ENCODE measurements at regions not wholly inside any gene's neighbourhood (a gene's known extent, or its start where the extent isn't known, plus 50 kb on each side); places are given as distances from the start of the nearest gene placed in this dataset.
"Not testable (repeated sequence)": the region's sequence is repeated elsewhere in the genome, so short reads cannot be mapped to it uniquely, and the experiment has no call there.

DNA sequence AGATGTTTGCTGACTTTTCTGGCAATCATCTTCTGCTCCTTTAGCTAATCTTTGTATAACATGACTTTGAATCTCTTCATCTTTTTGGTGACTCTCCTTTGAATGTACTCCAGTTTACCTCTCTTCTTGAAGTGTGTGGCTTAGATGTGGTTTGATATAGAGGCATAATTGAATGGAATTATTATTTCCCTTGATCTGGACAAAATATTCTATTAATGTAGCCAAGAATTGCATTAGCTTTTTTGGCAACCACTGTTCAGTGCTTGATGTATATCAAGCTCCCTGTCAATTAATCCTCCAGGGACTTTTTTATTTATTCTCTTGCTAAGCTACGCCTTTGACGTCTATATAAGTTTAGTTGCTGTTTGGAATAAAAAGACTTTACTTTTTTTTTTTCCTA is 490.8 kb downstream of the PCDH20 start:
- no peak for DNase-seq (ENCODE audit: low spot score)

DNA sequence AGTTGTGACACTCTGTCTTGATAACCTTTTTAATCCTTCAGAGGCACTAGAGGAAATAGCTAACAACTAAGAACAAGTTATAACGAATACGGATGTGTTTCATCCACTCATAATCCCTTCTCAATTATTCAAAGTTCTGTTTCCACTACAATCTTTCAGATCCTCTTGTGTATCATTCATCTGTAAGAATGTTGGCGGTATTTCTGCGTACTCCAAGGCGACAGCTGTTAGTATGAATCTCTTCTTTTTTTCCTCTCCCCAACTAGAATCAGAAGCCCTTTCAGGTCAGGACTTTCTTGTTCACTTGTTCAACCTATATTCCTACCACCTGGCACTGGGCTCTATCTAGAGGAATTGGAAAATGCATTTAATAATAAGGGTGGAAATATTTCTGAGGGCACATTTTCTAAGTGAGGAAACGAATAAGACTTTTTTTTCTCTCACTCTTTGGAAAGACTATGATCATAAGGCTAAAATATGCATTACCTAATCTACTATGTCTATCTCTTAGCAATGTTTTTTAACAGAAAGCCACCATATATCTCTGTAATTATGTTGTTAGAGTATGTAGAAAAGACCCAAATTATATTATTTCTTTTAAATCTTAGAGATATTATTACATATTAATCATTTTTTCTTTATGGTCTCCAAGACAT is 492.9 kb downstream of the PCDH20 start:
- DNase-seq (ENCODE audit: low spot score), result no peak

DNA sequence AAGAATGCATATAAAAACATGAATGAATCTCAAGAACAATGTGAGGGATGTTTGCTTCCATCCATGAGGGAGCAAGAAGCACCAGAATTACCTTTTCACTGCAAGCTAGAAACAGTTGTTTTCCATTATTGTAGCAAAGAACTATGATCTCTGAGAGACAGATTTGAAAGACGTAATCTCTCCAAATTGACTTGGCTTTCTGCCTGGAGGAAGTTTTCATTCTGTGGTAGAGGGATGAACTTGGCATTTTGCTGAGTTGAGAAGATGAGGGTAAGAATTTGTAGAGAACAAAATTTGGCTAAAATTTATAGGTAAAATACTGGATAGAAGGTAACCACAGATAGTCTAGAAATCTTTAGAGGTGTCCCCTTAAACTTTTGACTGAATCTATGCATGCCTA is 496.8 kb downstream of the TDRD3 start:
- DNase-seq (ENCODE audit: low spot score), result no peak

DNA sequence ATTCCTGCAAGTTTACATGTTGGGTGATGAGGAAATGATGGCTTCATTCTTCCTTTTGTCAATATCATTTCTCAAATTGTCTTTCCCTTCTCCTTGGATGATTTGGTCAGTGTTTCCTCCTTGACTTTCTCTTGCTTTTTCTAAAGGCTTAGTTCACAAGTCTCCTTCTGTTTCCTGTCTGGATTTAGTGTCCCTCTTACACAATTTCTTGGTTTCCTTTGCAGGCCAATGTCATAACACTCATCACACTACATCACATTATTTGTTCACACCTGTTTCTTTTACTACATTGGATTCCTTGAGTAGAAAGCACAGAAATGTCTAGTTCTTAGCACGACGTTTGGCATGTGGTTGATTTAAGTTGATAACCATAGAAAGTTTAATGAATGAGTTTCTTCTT is 490.7 kb downstream of the TDRD3 start:
- DNase-seq (ENCODE audit: low spot score), result no peak

DNA sequence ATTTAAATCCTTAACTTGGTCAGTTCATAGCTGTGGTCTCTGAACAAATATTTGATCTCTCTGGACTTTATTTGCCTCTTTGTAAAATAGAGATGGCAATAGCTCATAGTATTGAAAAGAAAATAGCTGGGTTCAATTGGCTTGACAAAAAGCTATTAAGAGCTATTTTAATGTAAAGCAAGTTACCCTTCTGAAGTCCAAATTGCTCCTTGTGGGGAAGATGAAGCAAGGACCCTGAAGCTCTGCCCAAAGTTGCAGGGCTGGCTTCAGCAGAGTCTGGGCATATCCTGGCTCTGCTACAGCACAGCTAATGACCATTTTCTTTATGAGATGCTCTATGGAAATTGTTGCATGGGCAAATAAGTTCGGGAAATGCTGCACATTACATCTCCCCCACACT is 484.5 kb downstream of the TDRD3 start:
- DNase-seq (ENCODE audit: low spot score), result no peak

DNA sequence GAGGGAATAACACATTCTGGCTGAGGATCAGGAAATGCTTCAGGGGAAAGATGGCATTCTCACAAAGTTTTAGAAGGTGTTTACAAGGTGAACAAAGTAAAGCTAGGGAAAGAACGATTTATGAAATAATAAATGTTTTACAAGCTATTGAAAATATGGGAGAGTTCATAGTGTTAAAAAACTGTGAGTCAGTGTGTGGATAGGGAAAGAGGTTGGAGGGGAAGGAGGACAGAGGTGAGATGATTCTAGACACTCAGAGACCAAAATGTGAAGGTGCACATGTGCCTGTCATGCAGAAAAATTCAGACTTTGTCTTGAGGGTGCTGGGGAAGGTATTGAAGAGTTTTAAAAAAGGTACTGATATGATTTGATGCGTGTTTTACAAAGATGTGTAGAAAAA is 476.1 kb downstream of the TDRD3 start:
- no peak for DNase-seq (ENCODE audit: low spot score)

DNA sequence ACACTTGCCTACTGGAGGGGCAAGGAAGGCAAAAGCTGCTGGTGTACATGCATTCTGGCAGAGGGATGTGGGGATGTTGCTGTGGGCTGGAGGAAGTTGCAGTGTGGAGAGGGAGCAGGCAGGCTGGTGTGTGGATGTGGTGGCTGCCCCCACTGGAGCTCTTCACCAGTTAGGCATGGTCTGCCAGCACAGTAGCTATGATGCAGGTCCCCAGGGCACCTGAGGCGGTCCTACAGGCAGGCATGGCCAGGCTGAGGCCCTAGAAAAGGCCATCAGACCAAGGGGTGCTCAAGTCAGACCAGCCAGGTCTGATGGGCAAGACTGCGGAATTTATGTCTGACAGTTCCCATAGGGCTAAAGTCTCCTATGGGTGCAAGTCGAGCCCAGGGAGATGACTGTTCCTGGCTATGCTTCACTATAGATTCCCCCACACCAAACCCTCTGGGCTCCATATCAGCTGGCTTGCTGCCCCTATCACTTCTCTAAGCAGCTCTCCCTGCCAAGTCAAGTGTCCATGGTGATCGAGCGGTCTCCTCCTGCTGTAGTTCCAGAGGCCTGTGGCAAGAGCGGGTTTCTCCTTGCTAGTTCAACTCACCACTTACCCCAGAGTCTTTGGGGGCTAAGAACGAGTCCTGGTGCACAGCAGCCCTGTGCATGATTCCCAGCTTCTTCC is 473.1 kb downstream of the TDRD3 start:
- DNase-seq (ENCODE audit: low spot score), result no peak

DNA sequence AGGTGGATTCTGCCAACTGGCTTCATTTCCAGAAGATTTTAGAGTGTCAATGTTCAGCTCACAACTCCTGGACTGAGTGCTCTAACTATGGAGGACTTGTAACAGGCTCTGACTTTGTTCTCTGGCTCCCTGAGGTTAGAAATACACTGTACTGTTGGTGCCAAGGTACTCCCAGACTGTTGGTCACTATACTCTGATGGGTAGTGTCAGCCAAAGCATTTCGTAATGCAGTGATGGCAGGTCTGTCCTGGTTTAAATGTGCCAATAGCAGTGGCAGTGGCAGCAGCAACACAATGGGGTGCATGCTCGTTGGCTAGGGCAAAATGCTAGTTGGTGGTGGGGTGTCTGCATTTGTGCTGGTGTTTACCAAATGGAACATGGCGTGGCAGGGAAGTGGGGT is 472.2 kb downstream of the TDRD3 start:
- no peak for DNase-seq (ENCODE audit: low spot score)

DNA sequence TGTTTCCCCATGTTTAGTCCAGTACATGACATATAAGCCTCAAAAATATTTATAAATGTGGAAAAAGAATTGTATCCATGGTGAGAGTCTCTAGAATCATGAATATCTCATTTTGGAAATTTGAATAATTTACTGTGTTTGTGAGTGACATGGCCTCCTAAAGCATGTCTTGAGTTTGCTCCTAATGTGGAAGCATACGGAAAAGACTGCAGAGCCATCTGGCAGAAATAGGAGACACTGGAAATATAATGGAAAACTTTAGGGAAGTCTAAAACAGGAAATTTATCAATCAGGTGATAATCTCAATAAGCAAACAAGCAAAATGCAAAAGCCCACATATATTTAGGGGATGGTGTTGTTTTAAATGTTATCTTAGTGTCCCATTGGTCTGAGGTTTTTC is 465.0 kb downstream of the TDRD3 start:
- no peak for DNase-seq (ENCODE audit: low spot score)

DNA sequence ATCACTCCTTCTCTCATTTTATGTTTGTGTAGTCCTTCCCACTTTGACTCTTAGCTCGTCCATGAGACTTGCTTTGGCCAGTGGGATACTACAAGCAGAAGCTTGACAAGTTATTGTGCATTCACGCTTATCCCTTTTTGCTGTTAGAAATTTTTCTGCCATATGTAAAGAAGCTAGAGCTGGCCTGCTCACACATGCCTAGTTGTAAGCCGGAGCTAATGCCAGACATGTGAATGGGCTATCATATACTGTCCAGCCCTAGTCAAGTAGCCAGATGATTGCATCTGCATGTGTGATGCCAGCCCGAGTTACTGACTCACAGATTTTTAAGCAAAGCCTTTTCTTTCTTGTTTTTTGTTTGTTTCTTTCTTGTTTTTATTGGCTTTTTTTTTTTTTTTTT is 460.7 kb downstream of the TDRD3 start:
- no peak for DNase-seq (ENCODE audit: low spot score)

DNA sequence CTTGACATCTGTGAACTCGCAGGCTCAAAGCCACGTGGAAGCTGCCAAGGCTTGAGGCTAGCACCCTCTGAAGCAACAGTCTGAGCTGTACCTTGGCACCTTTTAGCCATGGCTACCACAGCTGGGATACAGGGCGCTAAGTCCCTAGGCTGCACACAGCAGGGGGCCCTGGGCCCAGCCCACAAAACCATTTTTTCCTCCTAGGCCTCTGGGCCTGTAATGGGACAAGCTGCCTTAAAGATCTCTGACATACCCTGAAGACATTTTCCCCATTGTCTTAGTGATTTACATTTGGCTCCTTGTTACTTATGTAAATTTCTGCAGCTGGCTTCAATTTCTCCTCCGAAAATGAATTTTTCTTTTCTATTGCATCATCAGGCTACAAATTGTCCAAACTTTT is 455.9 kb downstream of the TDRD3 start:
- DNase-seq (ENCODE audit: low spot score), result no peak

DNA sequence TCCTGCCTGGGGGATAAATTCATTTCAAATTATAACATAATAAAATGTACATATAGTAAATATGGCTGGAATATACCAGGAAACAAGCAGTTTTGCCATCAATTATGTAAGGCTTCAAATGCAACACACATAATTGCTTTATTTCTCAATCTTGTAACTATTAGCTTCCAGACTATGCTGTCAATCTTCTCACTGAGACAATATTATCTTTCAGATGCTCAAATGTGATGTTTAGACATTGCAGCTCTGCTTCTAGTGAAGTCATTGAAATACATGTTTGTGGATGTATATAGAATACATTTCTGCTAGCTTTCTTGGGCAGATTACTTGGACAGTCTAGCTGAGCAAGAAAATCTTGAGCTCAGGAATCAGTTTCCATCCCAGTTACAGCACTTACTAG is 454.4 kb downstream of the TDRD3 start:
- no peak for DNase-seq (ENCODE audit: low spot score)

DNA sequence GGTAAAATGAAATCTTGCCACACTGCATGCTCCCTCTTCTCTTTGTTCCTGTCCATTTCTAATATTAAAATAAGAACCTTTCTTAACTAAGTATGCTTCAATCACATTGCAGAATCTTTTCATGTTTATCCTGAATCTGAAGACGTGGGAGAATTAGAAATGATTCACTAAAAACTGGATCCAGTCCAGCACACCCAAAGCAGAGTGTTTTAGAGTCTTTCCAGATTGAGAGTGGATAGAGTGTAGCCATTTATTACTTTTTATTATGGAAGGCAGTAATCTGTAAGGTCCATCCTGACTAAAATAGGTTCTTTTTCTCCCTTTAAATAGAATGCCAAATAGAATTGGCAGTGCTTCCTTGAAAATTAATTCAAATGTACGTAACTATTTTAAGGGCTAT is 453.5 kb downstream of the TDRD3 start:
- DNase-seq (ENCODE audit: low spot score), result no peak

DNA sequence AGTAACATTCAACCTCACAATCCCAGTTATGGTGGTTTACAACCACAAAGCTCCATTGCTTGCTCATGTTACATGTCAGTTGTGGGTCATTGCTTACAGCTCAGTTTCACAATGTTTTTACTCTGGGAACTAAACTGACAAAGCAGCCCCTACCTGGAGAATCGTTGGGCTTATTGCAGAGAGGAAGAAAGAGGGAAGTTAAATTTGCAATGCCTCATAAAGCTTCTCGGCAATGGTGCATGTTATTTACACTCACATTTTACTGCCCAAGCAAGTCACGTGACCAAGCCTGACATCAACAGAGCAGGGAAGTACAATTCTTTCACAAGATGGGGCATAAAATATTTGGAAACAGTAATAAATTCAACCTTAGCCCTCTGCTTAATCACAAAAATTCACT is 441.6 kb downstream of the TDRD3 start:
- no peak for DNase-seq (ENCODE audit: low spot score)

DNA sequence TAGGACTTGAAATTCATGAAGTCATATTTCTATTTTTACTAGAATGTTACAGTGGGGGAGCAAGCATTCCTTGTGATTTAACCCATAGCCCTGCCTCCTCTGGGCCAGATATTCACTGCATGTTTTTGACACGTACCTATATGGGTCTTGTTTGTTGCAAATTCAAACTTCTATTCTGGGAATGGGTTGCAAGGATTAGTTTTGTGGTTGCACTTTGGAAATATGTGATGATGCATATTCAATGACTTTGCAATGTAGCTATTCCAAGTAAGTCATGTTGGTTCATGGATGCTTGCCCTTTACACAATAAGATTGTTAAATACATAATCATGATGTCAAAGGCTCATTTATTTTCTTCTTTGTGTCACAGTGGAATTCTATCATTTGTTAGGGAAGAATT is 440.8 kb downstream of the TDRD3 start:
- DNase-seq (ENCODE audit: low spot score), result no peak

DNA sequence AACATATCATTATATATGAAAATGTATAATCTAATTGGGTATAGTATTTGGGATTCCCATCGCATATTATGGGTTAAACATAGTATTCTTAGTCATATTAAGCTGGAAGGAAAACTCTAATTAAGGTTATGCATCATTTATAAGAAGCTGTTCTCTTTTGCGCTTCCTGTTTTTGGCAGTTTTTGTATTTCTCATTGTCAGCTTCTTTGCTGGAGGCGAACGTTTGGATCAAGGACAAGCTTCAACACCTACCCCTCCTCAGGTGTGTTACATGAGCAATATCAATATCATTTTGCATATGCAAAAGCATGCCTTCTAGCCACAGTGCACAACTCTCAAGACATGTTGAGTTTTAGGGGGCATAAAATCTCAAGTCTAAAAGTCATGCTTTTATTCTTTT is 439.8 kb downstream of the TDRD3 start:
- no peak for DNase-seq (ENCODE audit: low spot score)

DNA sequence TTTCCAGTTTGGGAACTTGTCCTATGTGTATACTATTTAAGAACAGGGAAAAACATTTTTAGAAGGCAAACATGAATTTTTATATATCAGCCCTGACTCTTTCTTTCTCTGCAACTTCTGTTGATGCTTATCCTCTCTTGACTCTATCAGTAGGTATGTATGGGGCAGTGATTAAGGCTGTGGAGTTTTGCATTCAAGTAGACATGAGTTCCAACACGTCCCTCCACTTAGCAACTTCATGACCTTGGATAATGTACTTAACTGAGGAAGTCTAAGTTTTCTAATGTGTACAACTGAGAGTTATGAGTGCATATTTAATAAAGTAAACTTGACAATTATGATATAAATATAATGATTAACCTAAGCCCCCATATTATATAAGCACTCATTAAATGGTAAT is 414.6 kb downstream of the TDRD3 start:
- DNase-seq (ENCODE audit: low spot score), result no peak

DNA sequence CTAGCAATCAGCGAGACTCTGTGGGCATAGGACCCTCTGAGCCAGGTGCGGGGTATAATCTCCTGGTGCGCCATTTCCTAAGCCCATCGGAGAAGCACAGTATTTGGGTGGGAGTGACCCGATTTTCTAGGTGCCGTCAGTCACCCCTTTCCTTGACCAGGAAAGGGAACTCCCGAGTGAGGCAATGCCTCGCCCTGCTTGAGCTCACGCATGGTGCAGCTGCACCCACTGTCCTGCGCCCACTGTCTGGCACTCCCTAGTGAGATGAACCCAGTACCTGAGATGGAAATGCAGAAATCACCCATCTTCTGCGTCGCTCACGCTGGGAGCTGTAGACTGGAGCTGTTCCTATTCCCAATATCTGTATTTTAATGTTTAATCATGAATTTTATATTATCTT is 408.6 kb downstream of the TDRD3 start:
- DNase-seq (ENCODE audit: low spot score), result not testable (repeated sequence)

DNA sequence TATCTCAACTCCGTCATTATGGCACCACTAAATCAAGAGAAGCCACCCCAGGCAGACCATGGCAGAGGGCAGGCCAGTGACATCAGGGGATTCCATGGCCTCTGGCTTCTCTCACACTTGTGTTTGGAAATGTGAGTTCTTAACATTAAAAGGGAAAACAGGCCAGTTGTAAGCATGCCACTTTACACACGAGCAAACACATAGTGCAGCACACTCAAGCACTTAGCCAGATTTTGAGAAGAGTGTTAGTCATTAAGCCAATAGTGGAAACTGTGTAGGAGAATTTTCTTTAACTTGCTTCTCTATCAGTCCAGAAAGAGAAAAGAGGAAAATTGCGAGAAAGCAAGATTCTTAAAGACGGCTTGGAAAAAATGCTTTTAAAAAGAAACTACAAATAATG is 401.5 kb downstream of the TDRD3 start:
- no peak for DNase-seq (ENCODE audit: low spot score)

DNA sequence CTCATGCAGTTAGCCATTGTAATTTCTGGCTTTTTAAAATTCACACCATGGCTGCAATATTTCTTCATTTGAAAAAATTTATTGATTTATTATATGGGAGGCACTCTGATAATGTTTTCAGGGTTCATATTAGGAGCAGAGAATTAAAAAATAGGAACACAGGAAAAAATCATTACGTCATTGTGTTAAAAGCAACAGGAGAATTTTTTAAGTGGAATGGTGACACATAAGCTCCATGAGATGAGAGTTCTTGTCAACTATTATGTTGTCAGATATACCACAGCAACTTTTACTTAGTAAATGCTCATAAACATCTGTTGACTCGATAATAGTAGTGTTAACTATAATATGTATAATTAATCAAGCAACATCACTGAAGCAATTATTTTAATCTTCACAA is 400.1 kb downstream of the TDRD3 start:
- no peak for DNase-seq (ENCODE audit: low spot score)

DNA sequence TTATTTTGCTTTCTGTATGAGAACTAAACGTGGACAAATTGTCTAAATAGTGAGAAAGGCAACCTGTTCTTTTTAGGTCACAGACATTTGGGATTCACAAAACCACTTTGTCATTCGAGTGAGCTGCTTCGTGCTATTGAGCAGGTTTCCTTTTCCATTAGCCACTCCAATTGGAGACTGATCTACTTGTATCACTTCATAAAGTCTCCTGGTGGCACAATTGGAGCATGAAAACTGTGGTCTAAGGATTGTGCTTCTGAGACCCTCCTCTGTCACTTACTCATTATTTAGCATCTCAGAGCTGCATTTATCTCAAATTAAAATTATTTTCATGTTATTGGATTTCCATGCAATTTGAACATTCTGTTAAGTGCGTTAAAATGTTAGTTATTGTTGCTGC is 397.7 kb downstream of the TDRD3 start:
- no peak for DNase-seq (ENCODE audit: low spot score)

DNA sequence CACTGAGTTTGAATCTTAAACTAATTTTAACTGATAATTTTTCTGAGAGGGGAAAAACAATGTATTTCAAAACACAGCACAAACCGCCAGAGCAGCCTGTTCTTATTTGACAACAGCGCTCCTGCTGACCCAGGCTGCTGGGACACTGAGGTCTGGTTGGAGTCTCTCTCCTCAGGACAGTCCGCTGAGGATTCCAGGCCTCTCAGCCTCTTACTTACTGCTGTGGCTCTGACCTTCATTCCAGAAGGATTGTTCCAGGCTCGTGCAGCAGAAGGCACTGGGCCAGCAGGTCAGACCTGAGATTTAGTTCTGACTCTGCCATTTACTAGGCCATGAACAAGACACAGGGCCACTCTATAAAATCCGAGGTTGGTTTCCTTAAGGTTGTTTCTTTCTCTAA is 393.6 kb downstream of the TDRD3 start:
- DNase-seq (ENCODE audit: low spot score), result no peak

DNA sequence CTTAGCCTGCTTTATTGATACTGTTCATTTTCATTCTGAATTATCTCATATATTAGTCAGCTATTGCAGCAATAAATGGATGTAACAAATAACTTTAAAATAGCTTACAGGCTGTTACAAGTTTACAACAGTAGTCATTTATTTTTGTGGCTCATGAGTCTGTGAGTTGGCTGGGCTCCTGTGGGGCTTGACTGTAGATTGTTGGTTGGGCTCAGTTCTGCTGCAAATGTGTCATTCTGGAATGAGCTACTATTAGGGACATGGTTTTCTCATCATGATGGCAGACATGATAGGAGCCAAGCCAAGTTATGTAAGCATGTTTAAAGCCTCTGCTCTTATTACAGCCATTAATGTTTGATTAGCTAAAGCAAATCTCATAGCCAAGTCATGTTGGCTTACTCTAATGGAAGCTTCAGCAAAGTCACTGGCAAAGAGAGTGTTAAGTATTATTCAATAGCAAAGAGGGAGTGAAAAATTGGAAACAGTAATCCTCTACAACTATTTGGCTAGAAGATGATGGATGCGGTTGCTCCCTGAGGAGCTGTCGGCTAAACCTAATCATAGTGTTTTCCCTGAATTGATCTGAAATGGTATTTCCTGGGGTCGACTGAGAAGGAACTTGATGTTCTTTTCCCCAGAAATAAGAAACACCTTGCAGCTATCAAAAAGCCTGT is 391.3 kb downstream of the TDRD3 start:
- no peak for DNase-seq (ENCODE audit: low spot score)

DNA sequence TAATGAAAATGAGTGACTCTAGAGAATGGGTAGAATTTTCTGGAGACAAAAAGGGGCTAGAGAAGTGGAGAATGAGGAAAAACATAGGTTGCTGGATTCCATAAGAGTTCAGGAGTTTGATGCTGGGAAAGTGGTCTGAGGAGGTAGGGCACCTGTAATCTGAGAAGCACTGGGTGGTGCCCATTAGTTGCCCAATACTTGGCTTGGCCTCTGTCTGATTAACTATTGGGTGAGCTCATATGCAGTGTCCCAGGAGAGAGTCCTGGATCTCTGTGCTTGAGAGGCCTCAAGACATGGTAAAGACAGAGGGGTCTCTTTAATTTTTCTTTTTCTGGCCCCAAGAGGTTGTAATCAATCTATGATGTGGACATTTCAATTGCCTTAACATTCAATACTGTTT is 390.1 kb downstream of the TDRD3 start:
- no peak for DNase-seq (ENCODE audit: low spot score)

All from A172 (cell line).